AG09309 (cell line): ENCODE measurements at regions not wholly inside any gene's neighbourhood (a gene's known extent, or its start where the extent isn't known, plus 50 kb on each side); places are given as distances from the start of the nearest gene placed in this dataset.

ENCODE experiments used
- DNase-seq: peaks from one replicate; pipeline ENCODE4 v3.0.0-alpha.2; 2010; ENCODE audit warnings: low read depth
- H3K4me3 ChIP-seq: 2 replicates; pipeline ENCODE4 v1.5.1; 2011; ENCODE audit warnings: mild to moderate bottlenecking, low read depth, low read length, moderate library complexity; ENCODE audit not compliant: control insufficient read depth
- CTCF ChIP-seq: IDR thresholded peaks from 2 replicates; pipeline ENCODE4 v1.5.1; 2011; ENCODE audit warnings: mild to moderate bottlenecking, low read depth, low read length, inconsistent platforms; ENCODE audit not compliant: insufficient read depth, control insufficient read depth; ENCODE audit errors: missing control alignments

- H3K4me3 ChIP-seq: no peak overlapping the region
- TF ChIP-seq CTCF: peak; percentile 64
- no peak for DNase-seq
Measured at GRCh38 chrX:102067966-102068723, 57.3 kb upstream of the TCEAL2 start.

GRCh38 chrX:102063445-102064074 is 61.9 kb upstream of the TCEAL2 start:
- no peak overlapping the region for H3K4me3 ChIP-seq
- DNase-seq: no peak
- TF ChIP-seq CTCF: no peak

GRCh38 chrX:102044496-102044895 is 81.0 kb upstream of the TCEAL2 start:
- no peak for DNase-seq
- no peak for TF ChIP-seq CTCF
- no peak overlapping the region for H3K4me3 ChIP-seq

GRCh38 chrX:102043380-102043779 is 82.1 kb upstream of the TCEAL2 start:
- DNase-seq: no peak
- no peak for TF ChIP-seq CTCF
- H3K4me3 ChIP-seq: no peak overlapping the region

GRCh38 chrX:102042372-102043325 is 82.8 kb upstream of the TCEAL2 start:
- H3K4me3 ChIP-seq: no peak overlapping the region
- DNase-seq: peak; percentile 8
- TF ChIP-seq CTCF: no peak

- no peak for TF ChIP-seq CTCF
- no peak for DNase-seq
- no peak overlapping the region for H3K4me3 ChIP-seq
Measured at GRCh38 chrX:102029026-102029425, 96.5 kb upstream of the TCEAL2 start.
